ENCODE measurements at regions not wholly inside any gene's neighbourhood (a gene's known extent, or its start where the extent isn't known, plus 50 kb on each side); places are given as distances from the start of the nearest gene placed in this dataset.

GRCh38 chr7:136517971-136518370, 350.5 kb upstream of the CHRM2 start:
- TF ChIP-seq RFX5 (IDR thresholded peaks at IDR 0.05; ENCODE audit: low read depth, low read length) = no peak
- TF ChIP-seq SMC3 (IDR thresholded peaks at IDR 0.05; ENCODE audit: low read depth, low read length) = no peak
- TF ChIP-seq POLR2A (IDR thresholded peaks at IDR 0.05; ENCODE audit: low read depth, low read length) = no peak
